SK-N-MC (cell line): ENCODE measurements at regions not wholly inside any gene's neighbourhood (a gene's known extent, or its start where the extent isn't known, plus 50 kb on each side); places are given as distances from the start of the nearest gene placed in this dataset.

Experiments
- EZH2 ChIP-seq: fragments of 200-600 bp; sonication (generic); IDR thresholded peaks from one replicate; pipeline ENCODE4 v1.6.1; 2017; ENCODE audit warnings: antibody characterized with exemption
- POLR2AphosphoS5 ChIP-seq: IDR thresholded peaks from 2 replicates; pipeline ENCODE4 v1.6.1; 2012; ENCODE audit warnings: mild to moderate bottlenecking, low read depth, low read length, borderline replicate concordance

GRCh38 chr20:50340541-50340940 is 149.9 kb downstream of the CEBPB start:
- no peak for TF ChIP-seq POLR2AphosphoS5
- TF ChIP-seq EZH2 = no peak
